ENCODE measurements at regions not wholly inside any gene's neighbourhood (a gene's known extent, or its start where the extent isn't known, plus 50 kb on each side); places are given as distances from the start of the nearest gene placed in this dataset.

DNA sequence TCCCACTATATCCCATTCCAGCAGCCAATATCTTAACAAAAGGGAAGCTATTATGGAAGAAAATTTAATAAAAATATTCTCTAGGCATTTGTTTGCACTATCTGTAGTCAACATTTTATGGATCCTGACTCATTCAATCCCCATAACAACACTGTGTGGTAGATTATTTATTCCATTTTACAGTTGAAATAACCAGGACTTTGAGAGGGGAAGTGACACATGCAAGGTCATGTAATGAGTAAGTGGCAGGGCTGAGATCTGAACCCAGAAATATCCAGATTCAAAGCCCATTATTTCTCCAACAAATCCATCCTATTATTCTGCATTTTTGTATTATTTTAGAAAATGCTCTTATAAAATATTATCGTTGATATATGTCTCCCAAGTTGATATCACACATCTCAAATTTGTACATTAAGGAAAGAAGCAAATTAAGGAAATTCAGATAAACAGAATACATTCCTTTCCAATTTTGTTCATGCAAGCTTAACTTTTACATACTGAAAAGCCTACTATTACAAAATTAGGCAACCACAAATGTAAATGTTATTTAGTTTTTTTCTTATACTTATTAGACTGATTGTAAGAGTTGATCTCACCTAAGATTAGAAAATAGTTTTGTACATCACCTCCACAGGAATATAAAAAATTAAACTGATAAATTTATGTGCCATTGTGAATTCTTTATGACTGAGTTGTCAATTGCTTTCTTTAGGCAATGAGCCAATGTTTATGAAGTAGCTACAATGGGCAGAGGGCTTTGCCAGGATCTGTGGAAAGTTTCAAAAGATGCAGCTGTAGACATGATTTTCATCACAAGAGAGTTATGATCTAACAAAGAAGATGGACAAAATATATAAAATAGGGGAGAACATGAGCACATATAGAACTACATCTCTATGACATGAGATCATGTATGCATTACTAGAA lies 55.1 kb upstream of the E2F7 start:
- CTCF ChIA-PET = interaction anchor here (0.6 kb wide), 1 partner anchor 9 kb away, joined by 3 read pairs; no protein-coding TSS in a partner anchor
- TF ChIP-seq ZNF292 (tag by site-specific recombination; IDR thresholded peaks at IDR 0.05; ENCODE audit: borderline replicate concordance, low read depth) = no peak
- TF ChIP-seq, protein P1, sequence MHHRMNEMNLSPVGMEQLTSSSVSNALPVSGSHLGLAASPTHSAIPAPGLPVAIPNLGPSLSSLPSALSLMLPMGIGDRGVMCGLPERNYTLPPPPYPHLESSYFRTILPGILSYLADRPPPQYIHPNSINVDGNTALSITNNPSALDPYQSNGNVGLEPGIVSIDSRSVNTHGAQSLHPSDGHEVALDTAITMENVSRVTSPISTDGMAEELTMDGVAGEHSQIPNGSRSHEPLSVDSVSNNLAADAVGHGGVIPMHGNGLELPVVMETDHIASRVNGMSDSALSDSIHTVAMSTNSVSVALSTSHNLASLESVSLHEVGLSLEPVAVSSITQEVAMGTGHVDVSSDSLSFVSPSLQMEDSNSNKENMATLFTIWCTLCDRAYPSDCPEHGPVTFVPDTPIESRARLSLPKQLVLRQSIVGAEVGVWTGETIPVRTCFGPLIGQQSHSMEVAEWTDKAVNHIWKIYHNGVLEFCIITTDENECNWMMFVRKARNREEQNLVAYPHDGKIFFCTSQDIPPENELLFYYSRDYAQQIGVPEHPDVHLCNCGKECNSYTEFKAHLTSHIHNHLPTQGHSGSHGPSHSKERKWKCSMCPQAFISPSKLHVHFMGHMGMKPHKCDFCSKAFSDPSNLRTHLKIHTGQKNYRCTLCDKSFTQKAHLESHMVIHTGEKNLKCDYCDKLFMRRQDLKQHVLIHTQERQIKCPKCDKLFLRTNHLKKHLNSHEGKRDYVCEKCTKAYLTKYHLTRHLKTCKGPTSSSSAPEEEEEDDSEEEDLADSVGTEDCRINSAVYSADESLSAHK (tag by site-specific recombination; IDR thresholded peaks at IDR 0.05) = no peak
- TF ChIP-seq, protein P2, sequence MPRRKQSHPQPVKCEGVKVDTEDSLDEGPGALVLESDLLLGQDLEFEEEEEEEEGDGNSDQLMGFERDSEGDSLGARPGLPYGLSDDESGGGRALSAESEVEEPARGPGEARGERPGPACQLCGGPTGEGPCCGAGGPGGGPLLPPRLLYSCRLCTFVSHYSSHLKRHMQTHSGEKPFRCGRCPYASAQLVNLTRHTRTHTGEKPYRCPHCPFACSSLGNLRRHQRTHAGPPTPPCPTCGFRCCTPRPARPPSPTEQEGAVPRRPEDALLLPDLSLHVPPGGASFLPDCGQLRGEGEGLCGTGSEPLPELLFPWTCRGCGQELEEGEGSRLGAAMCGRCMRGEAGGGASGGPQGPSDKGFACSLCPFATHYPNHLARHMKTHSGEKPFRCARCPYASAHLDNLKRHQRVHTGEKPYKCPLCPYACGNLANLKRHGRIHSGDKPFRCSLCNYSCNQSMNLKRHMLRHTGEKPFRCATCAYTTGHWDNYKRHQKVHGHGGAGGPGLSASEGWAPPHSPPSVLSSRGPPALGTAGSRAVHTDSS (tag by site-specific recombination; IDR thresholded peaks at IDR 0.05) = no peak
- no peak for TF ChIP-seq ZNF701 (tag by site-specific recombination; IDR thresholded peaks at IDR 0.05)
- no peak for TF ChIP-seq ZNF626 (tag by site-specific recombination; IDR thresholded peaks at IDR 0.05)
- TF ChIP-seq ZNF350 (tag by site-specific recombination; IDR thresholded peaks at IDR 0.05) = no peak
- TF ChIP-seq ZNF174 (tag by site-specific recombination; IDR thresholded peaks at IDR 0.05) = no peak
- no peak for TF ChIP-seq ZFP41 (tag by site-specific recombination; IDR thresholded peaks at IDR 0.05; ENCODE audit: borderline replicate concordance)
- TF ChIP-seq ZNF600 (tag by site-specific recombination; IDR thresholded peaks at IDR 0.05) = no peak
- no peak for TF ChIP-seq GLIS1 (tag by site-specific recombination; IDR thresholded peaks at IDR 0.05)
- no peak for TF ChIP-seq ZNF140 (tag by site-specific recombination; IDR thresholded peaks at IDR 0.05)
- TF ChIP-seq, protein P3, sequence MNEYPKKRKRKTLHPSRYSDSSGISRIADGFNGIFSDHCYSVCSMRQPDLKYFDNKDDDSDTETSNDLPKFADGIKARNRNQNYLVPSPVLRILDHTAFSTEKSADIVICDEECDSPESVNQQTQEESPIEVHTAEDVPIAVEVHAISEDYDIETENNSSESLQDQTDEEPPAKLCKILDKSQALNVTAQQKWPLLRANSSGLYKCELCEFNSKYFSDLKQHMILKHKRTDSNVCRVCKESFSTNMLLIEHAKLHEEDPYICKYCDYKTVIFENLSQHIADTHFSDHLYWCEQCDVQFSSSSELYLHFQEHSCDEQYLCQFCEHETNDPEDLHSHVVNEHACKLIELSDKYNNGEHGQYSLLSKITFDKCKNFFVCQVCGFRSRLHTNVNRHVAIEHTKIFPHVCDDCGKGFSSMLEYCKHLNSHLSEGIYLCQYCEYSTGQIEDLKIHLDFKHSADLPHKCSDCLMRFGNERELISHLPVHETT (tag by site-specific recombination; IDR thresholded peaks at IDR 0.05) = no peak
- TF ChIP-seq GLIS2 (tag by site-specific recombination; IDR thresholded peaks at IDR 0.05) = no peak
- TF ChIP-seq, protein P4, sequence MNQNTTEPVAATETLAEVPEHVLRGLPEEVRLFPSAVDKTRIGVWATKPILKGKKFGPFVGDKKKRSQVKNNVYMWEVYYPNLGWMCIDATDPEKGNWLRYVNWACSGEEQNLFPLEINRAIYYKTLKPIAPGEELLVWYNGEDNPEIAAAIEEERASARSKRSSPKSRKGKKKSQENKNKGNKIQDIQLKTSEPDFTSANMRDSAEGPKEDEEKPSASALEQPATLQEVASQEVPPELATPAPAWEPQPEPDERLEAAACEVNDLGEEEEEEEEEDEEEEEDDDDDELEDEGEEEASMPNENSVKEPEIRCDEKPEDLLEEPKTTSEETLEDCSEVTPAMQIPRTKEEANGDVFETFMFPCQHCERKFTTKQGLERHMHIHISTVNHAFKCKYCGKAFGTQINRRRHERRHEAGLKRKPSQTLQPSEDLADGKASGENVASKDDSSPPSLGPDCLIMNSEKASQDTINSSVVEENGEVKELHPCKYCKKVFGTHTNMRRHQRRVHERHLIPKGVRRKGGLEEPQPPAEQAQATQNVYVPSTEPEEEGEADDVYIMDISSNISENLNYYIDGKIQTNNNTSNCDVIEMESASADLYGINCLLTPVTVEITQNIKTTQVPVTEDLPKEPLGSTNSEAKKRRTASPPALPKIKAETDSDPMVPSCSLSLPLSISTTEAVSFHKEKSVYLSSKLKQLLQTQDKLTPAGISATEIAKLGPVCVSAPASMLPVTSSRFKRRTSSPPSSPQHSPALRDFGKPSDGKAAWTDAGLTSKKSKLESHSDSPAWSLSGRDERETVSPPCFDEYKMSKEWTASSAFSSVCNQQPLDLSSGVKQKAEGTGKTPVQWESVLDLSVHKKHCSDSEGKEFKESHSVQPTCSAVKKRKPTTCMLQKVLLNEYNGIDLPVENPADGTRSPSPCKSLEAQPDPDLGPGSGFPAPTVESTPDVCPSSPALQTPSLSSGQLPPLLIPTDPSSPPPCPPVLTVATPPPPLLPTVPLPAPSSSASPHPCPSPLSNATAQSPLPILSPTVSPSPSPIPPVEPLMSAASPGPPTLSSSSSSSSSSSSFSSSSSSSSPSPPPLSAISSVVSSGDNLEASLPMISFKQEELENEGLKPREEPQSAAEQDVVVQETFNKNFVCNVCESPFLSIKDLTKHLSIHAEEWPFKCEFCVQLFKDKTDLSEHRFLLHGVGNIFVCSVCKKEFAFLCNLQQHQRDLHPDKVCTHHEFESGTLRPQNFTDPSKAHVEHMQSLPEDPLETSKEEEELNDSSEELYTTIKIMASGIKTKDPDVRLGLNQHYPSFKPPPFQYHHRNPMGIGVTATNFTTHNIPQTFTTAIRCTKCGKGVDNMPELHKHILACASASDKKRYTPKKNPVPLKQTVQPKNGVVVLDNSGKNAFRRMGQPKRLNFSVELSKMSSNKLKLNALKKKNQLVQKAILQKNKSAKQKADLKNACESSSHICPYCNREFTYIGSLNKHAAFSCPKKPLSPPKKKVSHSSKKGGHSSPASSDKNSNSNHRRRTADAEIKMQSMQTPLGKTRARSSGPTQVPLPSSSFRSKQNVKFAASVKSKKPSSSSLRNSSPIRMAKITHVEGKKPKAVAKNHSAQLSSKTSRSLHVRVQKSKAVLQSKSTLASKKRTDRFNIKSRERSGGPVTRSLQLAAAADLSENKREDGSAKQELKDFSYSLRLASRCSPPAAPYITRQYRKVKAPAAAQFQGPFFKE (tag by site-specific recombination; IDR thresholded peaks at IDR 0.05; ENCODE audit: borderline replicate concordance) = no peak
- no peak for TF ChIP-seq ZNF48 (tag by site-specific recombination; IDR thresholded peaks at IDR 0.05)
- TF ChIP-seq ZNF677 (tag by site-specific recombination; IDR thresholded peaks at IDR 0.05) = no peak
- TF ChIP-seq, protein P5, sequence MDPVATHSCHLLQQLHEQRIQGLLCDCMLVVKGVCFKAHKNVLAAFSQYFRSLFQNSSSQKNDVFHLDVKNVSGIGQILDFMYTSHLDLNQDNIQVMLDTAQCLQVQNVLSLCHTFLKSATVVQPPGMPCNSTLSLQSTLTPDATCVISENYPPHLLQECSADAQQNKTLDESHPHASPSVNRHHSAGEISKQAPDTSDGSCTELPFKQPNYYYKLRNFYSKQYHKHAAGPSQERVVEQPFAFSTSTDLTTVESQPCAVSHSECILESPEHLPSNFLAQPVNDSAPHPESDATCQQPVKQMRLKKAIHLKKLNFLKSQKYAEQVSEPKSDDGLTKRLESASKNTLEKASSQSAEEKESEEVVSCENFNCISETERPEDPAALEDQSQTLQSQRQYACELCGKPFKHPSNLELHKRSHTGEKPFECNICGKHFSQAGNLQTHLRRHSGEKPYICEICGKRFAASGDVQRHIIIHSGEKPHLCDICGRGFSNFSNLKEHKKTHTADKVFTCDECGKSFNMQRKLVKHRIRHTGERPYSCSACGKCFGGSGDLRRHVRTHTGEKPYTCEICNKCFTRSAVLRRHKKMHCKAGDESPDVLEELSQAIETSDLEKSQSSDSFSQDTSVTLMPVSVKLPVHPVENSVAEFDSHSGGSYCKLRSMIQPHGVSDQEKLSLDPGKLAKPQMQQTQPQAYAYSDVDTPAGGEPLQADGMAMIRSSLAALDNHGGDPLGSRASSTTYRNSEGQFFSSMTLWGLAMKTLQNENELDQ (tag by site-specific recombination; IDR thresholded peaks at IDR 0.05; ENCODE audit: low read depth) = no peak
- no peak for TF ChIP-seq ZNF549 (tag by site-specific recombination; IDR thresholded peaks at IDR 0.05)
- TF ChIP-seq ZNF157 (tag by site-specific recombination; IDR thresholded peaks at IDR 0.05) = no peak
- TF ChIP-seq ZNF544 (tag by site-specific recombination; IDR thresholded peaks at IDR 0.05) = no peak
- Histone ChIP-seq H3K36me3 (ENCODE audit: control insufficient read depth in 2 of 2, insufficient read depth in 1 of 2, low read length in 2 of 2) (no peaks in the 10 kb centered on the region), H3K27ac (ENCODE audit: extremely low read depth, low read depth, low read length) (no peak overlapping the region), H3K9me3 (ENCODE audit: control insufficient read depth, insufficient read depth, low read depth, low read length) (no peaks in the 10 kb centered on the region), H3K4me3 (ENCODE audit: low read depth, low read length) (no peak overlapping the region), H3K4me1 (ENCODE audit: control insufficient read depth, insufficient read depth, low read length) (no peaks in the 10 kb centered on the region; the same call in 1 of the 2 replicates)
- POLR2A ChIA-PET = no interaction called here

Measured in HEK293 (cell line).